ENCODE measurements at regions not wholly inside any gene's neighbourhood (a gene's known extent, or its start where the extent isn't known, plus 50 kb on each side); places are given as distances from the start of the nearest gene placed in this dataset.

- H3K4me3 ChIP-seq (ENCODE audit: low read depth, low read length): no peak overlapping the region
- 26% methylated on average over 9 of the region's 9 CpGs for WGBS
- H3K27ac ChIP-seq (ENCODE audit: low read depth): no peak overlapping the region
- peak; percentile 50 for DNase-seq (ENCODE audit: extremely low spot score)
- no peaks in the 10 kb centered on the region for H3K4me1 ChIP-seq (ENCODE audit: insufficient read depth)
- no peaks in the 10 kb centered on the region for H3K36me3 ChIP-seq (ENCODE audit: insufficient read depth)
Measured at GRCh38 chr1:60281360-60281932, 207.9 kb upstream of the C1orf87 start.

- H3K27ac ChIP-seq (ENCODE audit: low read depth): no peak overlapping the region
- no peak for DNase-seq (ENCODE audit: extremely low spot score)
- H3K36me3 ChIP-seq (ENCODE audit: insufficient read depth): no peaks in the 10 kb centered on the region
- WGBS: 88% methylated on average over 4 of the region's 4 CpGs
- no peaks in the 10 kb centered on the region for H3K4me1 ChIP-seq (ENCODE audit: insufficient read depth)
- no peak overlapping the region for H3K4me3 ChIP-seq (ENCODE audit: low read depth, low read length)
Measured at GRCh38 chr1:60280819-60281218, 207.2 kb upstream of the C1orf87 start.

GRCh38 chr1:60280256-60280655, 206.7 kb upstream of the C1orf87 start:
- Histone ChIP-seq H3K27ac (ENCODE audit: low read depth) (no peak overlapping the region), H3K4me1 (ENCODE audit: insufficient read depth) (no peaks in the 10 kb centered on the region), H3K4me3 (ENCODE audit: low read depth, low read length) (no peak overlapping the region), H3K36me3 (ENCODE audit: insufficient read depth) (no peaks in the 10 kb centered on the region)
- DNase-seq (ENCODE audit: extremely low spot score): no peak
- WGBS: 38% methylated on average over 3 of the region's 3 CpGs

GRCh38 chr1:60279798-60280197, 206.2 kb upstream of the C1orf87 start:
- no peak for DNase-seq (ENCODE audit: extremely low spot score)
- H3K4me1 ChIP-seq (ENCODE audit: insufficient read depth): no peaks in the 10 kb centered on the region
- no peak overlapping the region for H3K4me3 ChIP-seq (ENCODE audit: low read depth, low read length)
- H3K27ac ChIP-seq (ENCODE audit: low read depth): no peak overlapping the region
- H3K36me3 ChIP-seq (ENCODE audit: insufficient read depth): no peaks in the 10 kb centered on the region

- Histone ChIP-seq H3K4me1 (ENCODE audit: insufficient read depth) (no peaks in the 10 kb centered on the region), H3K27ac (ENCODE audit: low read depth) (no peak overlapping the region), H3K36me3 (ENCODE audit: insufficient read depth) (no peaks in the 10 kb centered on the region), H3K4me3 (ENCODE audit: low read depth, low read length) (no peak overlapping the region)
- no peak for DNase-seq (ENCODE audit: extremely low spot score)
- 63% methylated on average over 2 of the region's 2 CpGs for WGBS
Measured at GRCh38 chr1:60277269-60277668, 203.7 kb upstream of the C1orf87 start.

GRCh38 chr1:60274422-60275290, 201.1 kb upstream of the C1orf87 start:
- 51% methylated on average over 8 of the region's 8 CpGs for WGBS
- no peaks in the 10 kb centered on the region for H3K36me3 ChIP-seq (ENCODE audit: insufficient read depth)

GRCh38 chr1:60273185-60273584, 199.6 kb upstream of the C1orf87 start:
- Histone ChIP-seq H3K4me1 (ENCODE audit: insufficient read depth) (no peaks in the 10 kb centered on the region), H3K36me3 (ENCODE audit: insufficient read depth) (no peaks in the 10 kb centered on the region), H3K27ac (ENCODE audit: low read depth) (no peak overlapping the region), H3K4me3 (ENCODE audit: low read depth, low read length) (no peak overlapping the region)
- DNase-seq (ENCODE audit: extremely low spot score): no peak
- 67% methylated on average over 1 of the region's 1 CpG for whole genome bisulfite sequencing

More at GRCh38 chr1:60274422-60275290, 201.1 kb upstream of the C1orf87 start:
- DNase-seq (ENCODE audit: extremely low spot score): peak; percentile 35
- no peaks in the 10 kb centered on the region for H3K4me1 ChIP-seq (ENCODE audit: insufficient read depth)
- H3K4me3 ChIP-seq (ENCODE audit: low read depth, low read length): no peak overlapping the region
- H3K27ac ChIP-seq (ENCODE audit: low read depth): no peak overlapping the region

- WGBS: 97% methylated on average over 15 of the region's 15 CpGs
- H3K27ac ChIP-seq (ENCODE audit: low read depth): no peak overlapping the region
- DNase-seq (ENCODE audit: extremely low spot score): no peak
- no peaks in the 10 kb centered on the region for H3K4me1 ChIP-seq (ENCODE audit: insufficient read depth)
- H3K36me3 ChIP-seq (ENCODE audit: insufficient read depth): no peaks in the 10 kb centered on the region
- no peak overlapping the region for H3K4me3 ChIP-seq (ENCODE audit: low read depth, low read length)
Measured at GRCh38 chr1:60271041-60271440, 197.5 kb upstream of the C1orf87 start.

- no peak overlapping the region for H3K4me3 ChIP-seq (ENCODE audit: low read depth, low read length)
- H3K27ac ChIP-seq (ENCODE audit: low read depth): no peak overlapping the region
- no peak for DNase-seq (ENCODE audit: extremely low spot score)
- H3K4me1 ChIP-seq (ENCODE audit: insufficient read depth): no peaks in the 10 kb centered on the region
- H3K36me3 ChIP-seq (ENCODE audit: insufficient read depth): no peaks in the 10 kb centered on the region
- WGBS: 93% methylated on average over 2 of the region's 2 CpGs
Measured at GRCh38 chr1:60268451-60268850, 194.9 kb upstream of the C1orf87 start.

GRCh38 chr1:60265560-60266535, 192.3 kb upstream of the C1orf87 start:
- H3K36me3 ChIP-seq (ENCODE audit: insufficient read depth): no peaks in the 10 kb centered on the region
- no peak for DNase-seq (ENCODE audit: extremely low spot score)
- no peak overlapping the region for H3K4me3 ChIP-seq (ENCODE audit: low read depth, low read length)
- H3K4me1 ChIP-seq (ENCODE audit: insufficient read depth): no peaks in the 10 kb centered on the region
- H3K27ac ChIP-seq (ENCODE audit: low read depth): no peak overlapping the region
- 63% methylated on average over 3 of the region's 3 CpGs for WGBS

- no peaks in the 10 kb centered on the region for H3K36me3 ChIP-seq (ENCODE audit: insufficient read depth)
- H3K4me1 ChIP-seq (ENCODE audit: insufficient read depth): no peaks in the 10 kb centered on the region
- whole genome bisulfite sequencing: 64% methylated on average over 2 of the region's 2 CpGs
- H3K27ac ChIP-seq (ENCODE audit: low read depth): no peak overlapping the region
- no peak for DNase-seq (ENCODE audit: extremely low spot score)
- H3K4me3 ChIP-seq (ENCODE audit: low read depth, low read length): no peak overlapping the region
Measured at GRCh38 chr1:60262701-60263100, 189.1 kb upstream of the C1orf87 start.

GRCh38 chr1:60257531-60257930, 184.0 kb upstream of the C1orf87 start:
- DNase-seq (ENCODE audit: extremely low spot score): no peak
- Histone ChIP-seq H3K4me1 (ENCODE audit: insufficient read depth) (no peaks in the 10 kb centered on the region), H3K4me3 (ENCODE audit: low read depth, low read length) (no peak overlapping the region), H3K27ac (ENCODE audit: low read depth) (no peak overlapping the region), H3K36me3 (ENCODE audit: insufficient read depth) (no peaks in the 10 kb centered on the region)

GRCh38 chr1:60255565-60255964, 182.0 kb upstream of the C1orf87 start:
- 100% methylated on average over 1 of the region's 1 CpG for WGBS

More at GRCh38 chr1:60255565-60255964, 182.0 kb upstream of the C1orf87 start:
- no peak overlapping the region for H3K27ac ChIP-seq (ENCODE audit: low read depth)
- DNase-seq (ENCODE audit: extremely low spot score): no peak
- H3K4me1 ChIP-seq (ENCODE audit: insufficient read depth): no peaks in the 10 kb centered on the region
- no peaks in the 10 kb centered on the region for H3K36me3 ChIP-seq (ENCODE audit: insufficient read depth)
- H3K4me3 ChIP-seq (ENCODE audit: low read depth, low read length): no peak overlapping the region
